ENCODE measurements at regions not wholly inside any gene's neighbourhood (a gene's known extent, or its start where the extent isn't known, plus 50 kb on each side); places are given as distances from the start of the nearest gene placed in this dataset.

DNA sequence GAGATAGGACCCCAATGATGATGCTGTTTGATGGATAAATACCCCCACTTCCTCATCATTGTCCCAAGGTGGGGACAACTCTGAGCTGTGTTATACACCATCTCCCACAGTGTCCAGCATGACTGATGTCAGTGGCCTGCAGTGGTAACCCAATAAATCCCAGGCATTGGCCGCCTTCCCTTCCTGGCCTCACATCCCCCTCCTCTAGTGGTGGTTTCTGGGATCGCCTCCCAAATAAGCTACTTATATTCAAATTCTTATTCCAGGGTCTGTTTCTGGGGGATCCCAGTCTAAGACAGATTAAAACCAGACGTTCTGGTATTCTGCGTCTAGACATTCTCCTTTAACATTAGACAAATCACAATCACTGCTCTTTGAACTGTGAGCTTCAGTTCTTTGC, 90.6 kb downstream of the SCP2D1 start:
- Histone ChIP-seq H3K27me3 (ENCODE audit: control insufficient read depth in 3 of 3, insufficient read depth in 3 of 3, low read length in 2 of 3) (no peaks in the 10 kb centered on the region), H3K9me3 (ENCODE audit: control insufficient read depth in 4 of 4, insufficient read depth in 3 of 4, low read length in 3 of 4) (no peaks in the 10 kb centered on the region), H3K36me3 (ENCODE audit: control insufficient read depth in 4 of 4, insufficient read depth in 4 of 4, low read length in 4 of 4) (no peaks in the 10 kb centered on the region), H3K4me3 (no peak overlapping the region), H3K4me1 (ENCODE audit: control insufficient read depth in 5 of 5, insufficient read depth in 5 of 5, low read length in 5 of 5) (no peaks in the 10 kb centered on the region), H3K27ac (ENCODE audit: low read depth in 1 of 2, low read length in 1 of 2) (no peak overlapping the region), H3K9ac (ENCODE audit: insufficient read depth in 1 of 2, low read length in 2 of 2) (no peak overlapping the region)
- TF ChIP-seq CTCF (IDR thresholded peaks at IDR 0.05; ENCODE audit: control extremely low read depth, extremely low read depth): no peak
- WGBS, 2 donors: 43 to 63% methylated on average over 4 of the region's 4 CpGs
- ATAC-seq (ENCODE audit: insufficient read depth, low FRiP score) (no peak), DNase-seq (no peak)

- no peak overlapping the region for H3K4me3 ChIP-seq
- no peak overlapping the region for H3K27ac ChIP-seq (ENCODE audit: low read depth in 1 of 2, low read length in 1 of 2)
- no peak overlapping the region for H3K9ac ChIP-seq (ENCODE audit: insufficient read depth in 1 of 2, low read length in 2 of 2)
- TF ChIP-seq CTCF (IDR thresholded peaks at IDR 0.05; ENCODE audit: control extremely low read depth, extremely low read depth): no peak
- no peak for ATAC-seq (ENCODE audit: insufficient read depth, low FRiP score)
- WGBS, 2 donors: 66 to 74% methylated on average over 5 of the region's 5 CpGs
- no peaks in the 10 kb centered on the region for H3K4me1 ChIP-seq (ENCODE audit: control insufficient read depth in 5 of 5, insufficient read depth in 5 of 5, low read length in 5 of 5)
- H3K36me3 ChIP-seq (ENCODE audit: control insufficient read depth in 4 of 4, insufficient read depth in 4 of 4, low read length in 4 of 4): no peaks in the 10 kb centered on the region
- H3K27me3 ChIP-seq (ENCODE audit: control insufficient read depth in 3 of 3, insufficient read depth in 3 of 3, low read length in 2 of 3): no peaks in the 10 kb centered on the region
- H3K9me3 ChIP-seq (ENCODE audit: control insufficient read depth in 4 of 4, insufficient read depth in 3 of 4, low read length in 3 of 4): no peaks in the 10 kb centered on the region
- DNase-seq: peak in 1 of 3 donors; percentile 7
These were observed 91.0 kb downstream of the SCP2D1 start for GRCh38 chr20:18904624-18905023.

- no peak overlapping the region for H3K27ac ChIP-seq (ENCODE audit: low read depth in 1 of 2, low read length in 1 of 2)
- H3K9ac ChIP-seq (ENCODE audit: insufficient read depth in 1 of 2, low read length in 2 of 2): no peak overlapping the region
- H3K9me3 ChIP-seq (ENCODE audit: control insufficient read depth in 4 of 4, insufficient read depth in 3 of 4, low read length in 3 of 4): no peaks in the 10 kb centered on the region
- H3K36me3 ChIP-seq (ENCODE audit: control insufficient read depth in 4 of 4, insufficient read depth in 4 of 4, low read length in 4 of 4): no peaks in the 10 kb centered on the region
- ATAC-seq (ENCODE audit: insufficient read depth, low FRiP score) (no peak), DNase-seq (no peak)
- H3K27me3 ChIP-seq (ENCODE audit: control insufficient read depth in 3 of 3, insufficient read depth in 3 of 3, low read length in 2 of 3): no peaks in the 10 kb centered on the region
- no peak for TF ChIP-seq CTCF (IDR thresholded peaks at IDR 0.05; ENCODE audit: control extremely low read depth, extremely low read depth)
- H3K4me3 ChIP-seq: no peak overlapping the region
- 86 to 93% methylated on average over 2 of the region's 2 CpGs for WGBS, 2 donors
- H3K4me1 ChIP-seq (ENCODE audit: control insufficient read depth in 5 of 5, insufficient read depth in 5 of 5, low read length in 5 of 5): no peaks in the 10 kb centered on the region
These were observed 92.5 kb downstream of the SCP2D1 start for GRCh38 chr20:18906046-18906445.

GRCh38 chr20:18907353-18907752, 93.8 kb downstream of the SCP2D1 start:
- no peaks in the 10 kb centered on the region for H3K4me1 ChIP-seq (ENCODE audit: control insufficient read depth in 5 of 5, insufficient read depth in 5 of 5, low read length in 5 of 5)
- no peaks in the 10 kb centered on the region for H3K36me3 ChIP-seq (ENCODE audit: control insufficient read depth in 4 of 4, insufficient read depth in 4 of 4, low read length in 4 of 4)
- no peak overlapping the region for H3K4me3 ChIP-seq
- WGBS, 2 donors: 84 to 90% methylated on average over 6 of the region's 6 CpGs
- no peak for TF ChIP-seq CTCF (IDR thresholded peaks at IDR 0.05; ENCODE audit: control extremely low read depth, extremely low read depth)
- no peak overlapping the region for H3K9ac ChIP-seq (ENCODE audit: insufficient read depth in 1 of 2, low read length in 2 of 2)
- H3K27ac ChIP-seq (ENCODE audit: low read depth in 1 of 2, low read length in 1 of 2): no peak overlapping the region
- H3K9me3 ChIP-seq (ENCODE audit: control insufficient read depth in 4 of 4, insufficient read depth in 3 of 4, low read length in 3 of 4): no peaks in the 10 kb centered on the region
- no peaks in the 10 kb centered on the region for H3K27me3 ChIP-seq (ENCODE audit: control insufficient read depth in 3 of 3, insufficient read depth in 3 of 3, low read length in 2 of 3)
- DNase-seq (no peak), ATAC-seq (ENCODE audit: insufficient read depth, low FRiP score) (no peak)
